Endodermal cell (in vitro differentiated cells): ENCODE measurements at regions not wholly inside any gene's neighbourhood (a gene's known extent, or its start where the extent isn't known, plus 50 kb on each side); places are given as distances from the start of the nearest gene placed in this dataset.
"Not testable (repeated sequence)": the region's sequence is repeated elsewhere in the genome, so short reads cannot be mapped to it uniquely, and the experiment has no call there.

Experiments
- DNase-seq: peaks from one replicate; pipeline ENCODE4 v3.0.0-alpha.2; 2017
- H3K27ac ChIP-seq: 2 replicates; pipeline ENCODE4 v1.5.1; 2013; ENCODE audit warnings: mild to moderate bottlenecking, low read depth, low read length, moderate library complexity
- H3K27me3 ChIP-seq: 2 replicates; pipeline ENCODE4 v1.6.1; 2013; ENCODE audit warnings: mild to moderate bottlenecking, low read length, moderate library complexity; ENCODE audit not compliant: insufficient read depth, control insufficient read depth, poor library complexity, severe bottlenecking
- H3K36me3 ChIP-seq: 2 replicates; pipeline ENCODE4 v1.7.0; 2013; ENCODE audit warnings: mild to moderate bottlenecking, low read length, moderate library complexity; ENCODE audit not compliant: control insufficient read depth, insufficient read depth
- H3K4me1 ChIP-seq: one replicate; pipeline ENCODE4 v1.7.0; 2013; ENCODE audit warnings: low read length; ENCODE audit not compliant: control insufficient read depth, insufficient read depth
- H3K4me3 ChIP-seq: 2 replicates; pipeline ENCODE4 v1.5.1; 2013; ENCODE audit warnings: mild to moderate bottlenecking, low read length, moderate library complexity
- H3K9ac ChIP-seq: 2 replicates; pipeline ENCODE4 v1.6.1; 2013; ENCODE audit warnings: mild to moderate bottlenecking, low read length, moderate library complexity; ENCODE audit not compliant: poor library complexity, severe bottlenecking; ENCODE audit errors: extremely low read depth
- H3K9me3 ChIP-seq: 2 replicates; pipeline ENCODE4 v1.6.1; 2013; ENCODE audit warnings: mild to moderate bottlenecking, low read length, moderate library complexity; ENCODE audit not compliant: control insufficient read depth
- H3K27ac Mint-ChIP-seq: 2 replicates; pipeline ENCODE4 v1.8.0; 2020; ENCODE audit warnings: mixed read lengths
- H3K27me3 Mint-ChIP-seq: 2 replicates; pipeline ENCODE4 v1.8.0; 2021; ENCODE audit warnings: mild to moderate bottlenecking, mixed read lengths; ENCODE audit not compliant: insufficient read depth
- H3K36me3 Mint-ChIP-seq: 2 replicates; pipeline ENCODE4 v1.8.0; 2020; ENCODE audit warnings: low read depth, mixed read lengths
- H3K4me1 Mint-ChIP-seq: 2 replicates; pipeline ENCODE4 v1.8.0; 2020; ENCODE audit warnings: mixed read lengths
- H3K4me3 Mint-ChIP-seq: 2 replicates; pipeline ENCODE4 v1.8.0; 2020; ENCODE audit warnings: mild to moderate bottlenecking, moderate library complexity, mixed read lengths
- H3K9me3 Mint-ChIP-seq: 2 replicates; pipeline ENCODE4 v1.8.0; 2020; ENCODE audit warnings: mild to moderate bottlenecking, mixed read lengths
- WGBS, 2 experiments: methylation state at CpG; one replicate each; pipeline versions ENCODE4 v1.1.5 to v1.1.7; 2013; ENCODE audit warnings: missing lambda C conversion rate in 2 of 2, mixed read lengths in 1 of 2; ENCODE audit not compliant: insufficient coverage in 1 of 2, insufficient read length in 1 of 2; 5-methylcytosine and 5-hydroxymethylcytosine counted together
- TF ChIP-seq, protein P1 (sequence below): fragments of 200-600 bp; sonication (generic); conservative IDR thresholded peaks from 2 replicates; pipeline ENCODE4 v1.5.0; 2021; ENCODE audit warnings: antibody characterized with exemption, mild to moderate bottlenecking

DNA sequence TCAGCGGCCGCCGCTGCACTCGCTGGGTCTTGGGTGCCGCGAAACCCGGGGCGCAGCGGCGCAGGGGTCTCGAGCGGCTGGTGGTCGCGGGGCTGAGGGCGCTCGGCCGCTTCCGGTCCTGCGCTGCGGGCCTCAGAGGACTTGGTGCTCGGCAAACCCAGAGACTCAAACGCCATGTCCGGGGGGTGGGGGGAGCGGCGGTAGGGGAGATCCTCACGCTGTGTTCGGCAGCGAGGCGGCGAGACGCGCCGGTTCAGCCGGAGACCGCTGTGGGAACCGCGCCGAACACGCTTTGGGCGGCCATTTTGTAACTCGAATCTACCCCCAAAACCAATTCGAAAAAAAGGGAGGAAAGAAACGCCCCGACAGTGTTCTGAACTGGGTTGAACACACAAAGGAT is 317.5 kb upstream of the CDH18 start:
- Mint-ChIP-seq H3K9me3 (no peaks in the 10 kb centered on the region), H3K27me3 (no peaks in the 10 kb centered on the region), H3K4me3 (no peak overlapping the region), H3K27ac (no peak overlapping the region), H3K4me1 (no peaks in the 10 kb centered on the region), H3K36me3 (no peaks in the 10 kb centered on the region)
- TF ChIP-seq, protein P1, sequence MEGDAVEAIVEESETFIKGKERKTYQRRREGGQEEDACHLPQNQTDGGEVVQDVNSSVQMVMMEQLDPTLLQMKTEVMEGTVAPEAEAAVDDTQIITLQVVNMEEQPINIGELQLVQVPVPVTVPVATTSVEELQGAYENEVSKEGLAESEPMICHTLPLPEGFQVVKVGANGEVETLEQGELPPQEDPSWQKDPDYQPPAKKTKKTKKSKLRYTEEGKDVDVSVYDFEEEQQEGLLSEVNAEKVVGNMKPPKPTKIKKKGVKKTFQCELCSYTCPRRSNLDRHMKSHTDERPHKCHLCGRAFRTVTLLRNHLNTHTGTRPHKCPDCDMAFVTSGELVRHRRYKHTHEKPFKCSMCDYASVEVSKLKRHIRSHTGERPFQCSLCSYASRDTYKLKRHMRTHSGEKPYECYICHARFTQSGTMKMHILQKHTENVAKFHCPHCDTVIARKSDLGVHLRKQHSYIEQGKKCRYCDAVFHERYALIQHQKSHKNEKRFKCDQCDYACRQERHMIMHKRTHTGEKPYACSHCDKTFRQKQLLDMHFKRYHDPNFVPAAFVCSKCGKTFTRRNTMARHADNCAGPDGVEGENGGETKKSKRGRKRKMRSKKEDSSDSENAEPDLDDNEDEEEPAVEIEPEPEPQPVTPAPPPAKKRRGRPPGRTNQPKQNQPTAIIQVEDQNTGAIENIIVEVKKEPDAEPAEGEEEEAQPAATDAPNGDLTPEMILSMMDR: no peak
- 94 to 96% methylated on average over 28 to 43 of the region's 44 CpGs for WGBS, 2 experiments
- Histone ChIP-seq H3K27me3 (no peaks in the 10 kb centered on the region), H3K36me3 (no peaks in the 10 kb centered on the region), H3K4me3 (no peak overlapping the region), H3K27ac (no peak overlapping the region), H3K9ac (no peak overlapping the region), H3K4me1 (no peaks in the 10 kb centered on the region), H3K9me3 (no peaks in the 10 kb centered on the region)
- no peak for DNase-seq

DNA sequence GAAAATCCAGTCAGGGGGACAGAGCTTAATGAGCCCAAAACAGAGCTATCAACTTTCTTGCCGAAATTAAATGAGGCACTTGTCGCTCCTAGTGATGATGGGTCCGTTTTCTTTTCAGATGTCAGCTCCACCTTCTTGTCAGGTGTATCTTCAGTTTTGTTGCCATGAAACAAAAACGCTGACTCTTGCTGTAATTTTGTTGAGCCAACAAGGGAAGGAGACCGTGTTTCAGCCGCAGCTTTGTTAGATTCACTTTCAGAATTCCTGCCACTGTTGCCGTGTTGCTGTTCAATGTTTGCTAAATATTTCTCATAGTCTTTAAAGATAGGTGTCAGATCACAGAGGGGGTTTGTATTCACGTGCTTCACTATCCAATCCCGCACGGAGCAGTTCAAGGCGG is 316.6 kb upstream of the CDH18 start:
- not testable (repeated sequence) for H3K4me1 ChIP-seq, H3K4me3 Mint-ChIP-seq, H3K36me3 ChIP-seq, H3K27ac ChIP-seq, DNase-seq, H3K27me3 ChIP-seq, H3K9ac ChIP-seq, H3K4me1 Mint-ChIP-seq, H3K9me3 Mint-ChIP-seq, H3K36me3 Mint-ChIP-seq, H3K27ac Mint-ChIP-seq, H3K27me3 Mint-ChIP-seq, H3K9me3 ChIP-seq, H3K4me3 ChIP-seq
- WGBS, 2 experiments: 92 to 94% methylated on average over 5 to 11 of the region's 11 CpGs

DNA sequence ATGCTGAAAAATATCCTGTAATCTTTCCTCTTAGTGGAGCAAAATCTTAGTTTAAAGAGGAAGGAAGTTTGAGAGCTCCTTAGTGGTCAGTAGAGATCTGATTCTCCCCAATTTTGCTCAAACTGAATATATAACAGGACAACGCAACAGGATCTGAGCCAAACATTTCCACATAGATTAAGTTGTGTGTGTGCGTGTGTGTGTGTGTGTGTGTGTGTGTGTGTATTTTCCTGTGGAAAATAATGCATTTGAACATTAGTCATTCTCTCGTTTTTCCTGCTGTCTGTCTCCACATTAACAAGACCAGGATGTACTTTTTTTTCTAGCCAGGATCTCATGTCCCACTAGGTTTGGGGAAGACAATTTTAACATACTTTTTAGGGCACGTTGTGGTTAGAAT is 312.1 kb upstream of the CDH18 start:
- TF ChIP-seq, protein P1: no peak
- no peaks in the 10 kb centered on the region for H3K4me1 ChIP-seq
- Mint-ChIP-seq H3K4me3 (no peak overlapping the region), H3K27me3 (no peaks in the 10 kb centered on the region), H3K27ac (no peak overlapping the region), H3K4me1 (no peaks in the 10 kb centered on the region), H3K36me3 (no peaks in the 10 kb centered on the region), H3K9me3 (no peaks in the 10 kb centered on the region)
- H3K36me3 ChIP-seq: no peaks in the 10 kb centered on the region
- H3K9ac ChIP-seq: no peak overlapping the region
- H3K4me3 ChIP-seq: no peak overlapping the region
- no peak overlapping the region for H3K27ac ChIP-seq
- H3K9me3 ChIP-seq: no peaks in the 10 kb centered on the region
- WGBS, 2 experiments: 57 to 93% methylated on average over 2 to 3 of the region's 4 CpGs
- DNase-seq: no peak
- H3K27me3 ChIP-seq: no peaks in the 10 kb centered on the region

DNA sequence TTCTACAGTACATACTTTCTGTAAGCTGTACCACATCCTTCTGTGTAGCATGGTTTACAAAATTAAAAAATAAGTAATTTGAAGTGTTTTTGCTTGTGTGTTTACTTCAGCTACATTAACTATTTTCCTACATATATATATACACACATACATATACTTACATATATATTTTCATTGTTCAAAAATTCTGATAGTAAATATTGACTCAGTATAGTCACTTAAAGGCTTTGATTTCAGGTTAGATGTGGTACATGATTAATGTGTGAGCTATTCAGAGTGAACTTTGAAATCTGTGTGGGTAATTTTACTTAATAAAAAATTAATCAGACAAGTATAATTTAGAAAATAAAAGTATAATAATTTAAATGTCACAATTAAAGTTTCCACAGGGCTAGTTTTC is 306.7 kb upstream of the CDH18 start:
- H3K27me3 ChIP-seq: no peaks in the 10 kb centered on the region
- TF ChIP-seq, protein P1: no peak
- Mint-ChIP-seq H3K4me1 (no peaks in the 10 kb centered on the region), H3K36me3 (no peaks in the 10 kb centered on the region), H3K27me3 (no peaks in the 10 kb centered on the region), H3K9me3 (no peaks in the 10 kb centered on the region), H3K27ac (no peak overlapping the region), H3K4me3 (no peak overlapping the region)
- no peak overlapping the region for H3K9ac ChIP-seq
- no peaks in the 10 kb centered on the region for H3K36me3 ChIP-seq
- no peak overlapping the region for H3K27ac ChIP-seq
- H3K9me3 ChIP-seq: no peaks in the 10 kb centered on the region
- no peak for DNase-seq
- no peaks in the 10 kb centered on the region for H3K4me1 ChIP-seq
- no peak overlapping the region for H3K4me3 ChIP-seq
